Breast epithelium (tissue), 3 donors: ENCODE measurements at regions not wholly inside any gene's neighbourhood (a gene's known extent, or its start where the extent isn't known, plus 50 kb on each side); places are given as distances from the start of the nearest gene placed in this dataset.

Experiments
- POLR2A ChIP-seq: fragments of 450-650 bp; IDR thresholded peaks from one replicate; pipeline ENCODE4 v1.6.1; 2016; ENCODE audit warnings: antibody characterized with exemption, mild to moderate bottlenecking, moderate library complexity
- POLR2AphosphoS5 ChIP-seq, 3 donors: sonication (generic); formaldehyde crosslinking; IDR thresholded peaks; one replicate each; pipeline ENCODE4 v1.6.1; 2017; ENCODE audit warnings: antibody characterized with exemption in 3 of 3
- TF ChIP-seq, protein P1 (sequence below), 3 donors: fragments of 450-650 bp; IDR thresholded peaks; one replicate each; pipeline ENCODE4 v1.5.1; 2016 to 2017; ENCODE audit warnings: antibody characterized with exemption in 3 of 3, mild to moderate bottlenecking in 3 of 3, moderate library complexity in 3 of 3

DNA sequence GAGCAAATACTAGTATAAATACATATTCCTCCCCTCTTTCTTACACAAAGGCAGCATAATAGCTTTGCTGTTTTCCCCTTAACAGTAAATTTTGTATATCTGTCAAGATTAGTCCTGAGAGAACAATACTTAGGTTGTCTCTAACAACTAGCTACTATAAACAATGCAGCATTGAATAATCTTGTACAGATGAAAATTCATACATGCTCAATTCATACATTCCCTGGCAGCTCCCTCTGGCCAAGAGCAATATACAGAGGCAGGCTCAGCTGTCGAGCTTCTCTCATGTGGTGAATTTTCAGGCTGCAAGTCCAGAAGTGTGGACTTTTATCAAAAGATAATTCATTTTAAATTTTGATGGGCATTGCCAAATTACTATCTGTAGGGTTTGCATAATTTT lies 81.2 kb upstream of the PTH start:
- no peak for TF ChIP-seq POLR2A
- TF ChIP-seq, protein P1, sequence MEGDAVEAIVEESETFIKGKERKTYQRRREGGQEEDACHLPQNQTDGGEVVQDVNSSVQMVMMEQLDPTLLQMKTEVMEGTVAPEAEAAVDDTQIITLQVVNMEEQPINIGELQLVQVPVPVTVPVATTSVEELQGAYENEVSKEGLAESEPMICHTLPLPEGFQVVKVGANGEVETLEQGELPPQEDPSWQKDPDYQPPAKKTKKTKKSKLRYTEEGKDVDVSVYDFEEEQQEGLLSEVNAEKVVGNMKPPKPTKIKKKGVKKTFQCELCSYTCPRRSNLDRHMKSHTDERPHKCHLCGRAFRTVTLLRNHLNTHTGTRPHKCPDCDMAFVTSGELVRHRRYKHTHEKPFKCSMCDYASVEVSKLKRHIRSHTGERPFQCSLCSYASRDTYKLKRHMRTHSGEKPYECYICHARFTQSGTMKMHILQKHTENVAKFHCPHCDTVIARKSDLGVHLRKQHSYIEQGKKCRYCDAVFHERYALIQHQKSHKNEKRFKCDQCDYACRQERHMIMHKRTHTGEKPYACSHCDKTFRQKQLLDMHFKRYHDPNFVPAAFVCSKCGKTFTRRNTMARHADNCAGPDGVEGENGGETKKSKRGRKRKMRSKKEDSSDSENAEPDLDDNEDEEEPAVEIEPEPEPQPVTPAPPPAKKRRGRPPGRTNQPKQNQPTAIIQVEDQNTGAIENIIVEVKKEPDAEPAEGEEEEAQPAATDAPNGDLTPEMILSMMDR (IDR thresholded peaks at IDR 0.05), result no peak
- TF ChIP-seq POLR2AphosphoS5 (IDR thresholded peaks at IDR 0.05), result no peak
